ENCODE measurements at regions not wholly inside any gene's neighbourhood (a gene's known extent, or its start where the extent isn't known, plus 50 kb on each side); places are given as distances from the start of the nearest gene placed in this dataset.

- no peak for TF ChIP-seq POLR2A (IDR thresholded peaks at IDR 0.05; ENCODE audit: low read depth, low read length)
- TF ChIP-seq POLR2AphosphoS5 (IDR thresholded peaks at IDR 0.05; ENCODE audit: low read depth, low read length) = no peak
Measured at GRCh38 chr7:142585425-142585824, 163.8 kb upstream of the PRSS1 start.

Measured in GM12892 (cell line).